SJCRH30 (cell line): ENCODE measurements at regions not wholly inside any gene's neighbourhood (a gene's known extent, or its start where the extent isn't known, plus 50 kb on each side); places are given as distances from the start of the nearest gene placed in this dataset.

ENCODE experiments used
- DNase-seq, 2 experiments: peaks; one replicate each; pipeline ENCODE4 v3.0.0-alpha.2; 2015 to 2020
- H3K27ac ChIP-seq: fragments of 250-450 bp; sonication (Bioruptor Pico); 2 replicates; pipeline ENCODE4 v1.5.1; 2020; ENCODE audit warnings: mild to moderate bottlenecking, moderate library complexity
- H3K27me3 ChIP-seq: fragments of 250-450 bp; sonication (Bioruptor Pico); 2 replicates; pipeline ENCODE4 v1.5.1; 2020; ENCODE audit warnings: mild to moderate bottlenecking, moderate library complexity
- H3K36me3 ChIP-seq: fragments of 250-450 bp; sonication (Bioruptor Pico); 2 replicates; pipeline ENCODE4 v1.5.1; 2020; ENCODE audit warnings: mild to moderate bottlenecking, moderate library complexity
- H3K4me1 ChIP-seq: fragments of 250-450 bp; sonication (Bioruptor Pico); 2 replicates; pipeline ENCODE4 v1.5.1; 2020; ENCODE audit warnings: mild to moderate bottlenecking, moderate library complexity
- H3K4me3 ChIP-seq: fragments of 250-450 bp; sonication (Bioruptor Pico); 2 replicates; pipeline ENCODE4 v1.5.1; 2020; ENCODE audit warnings: mild to moderate bottlenecking, moderate library complexity
- H3K9me3 ChIP-seq: fragments of 250-450 bp; sonication (Bioruptor Pico); replicated peaks from 2 replicates; pipeline ENCODE4 v1.5.1; 2020; ENCODE audit warnings: mild to moderate bottlenecking, moderate library complexity

- no peak for DNase-seq
- no peaks in the 10 kb centered on the region for H3K9me3 ChIP-seq
- no peaks in the 10 kb centered on the region for H3K36me3 ChIP-seq
- H3K4me1 ChIP-seq = no peaks in the 10 kb centered on the region
- H3K27me3 ChIP-seq = no peaks in the 10 kb centered on the region
- no peak overlapping the region for H3K4me3 ChIP-seq
- H3K27ac ChIP-seq = no peak overlapping the region
Measured at GRCh38 chrX:39928704-39929378, 168.9 kb downstream of the BCOR start.

GRCh38 chrX:39929379-39930025, 168.3 kb downstream of the BCOR start:
- no peaks in the 10 kb centered on the region for H3K36me3 ChIP-seq
- H3K4me1 ChIP-seq = no peaks in the 10 kb centered on the region

DNA sequence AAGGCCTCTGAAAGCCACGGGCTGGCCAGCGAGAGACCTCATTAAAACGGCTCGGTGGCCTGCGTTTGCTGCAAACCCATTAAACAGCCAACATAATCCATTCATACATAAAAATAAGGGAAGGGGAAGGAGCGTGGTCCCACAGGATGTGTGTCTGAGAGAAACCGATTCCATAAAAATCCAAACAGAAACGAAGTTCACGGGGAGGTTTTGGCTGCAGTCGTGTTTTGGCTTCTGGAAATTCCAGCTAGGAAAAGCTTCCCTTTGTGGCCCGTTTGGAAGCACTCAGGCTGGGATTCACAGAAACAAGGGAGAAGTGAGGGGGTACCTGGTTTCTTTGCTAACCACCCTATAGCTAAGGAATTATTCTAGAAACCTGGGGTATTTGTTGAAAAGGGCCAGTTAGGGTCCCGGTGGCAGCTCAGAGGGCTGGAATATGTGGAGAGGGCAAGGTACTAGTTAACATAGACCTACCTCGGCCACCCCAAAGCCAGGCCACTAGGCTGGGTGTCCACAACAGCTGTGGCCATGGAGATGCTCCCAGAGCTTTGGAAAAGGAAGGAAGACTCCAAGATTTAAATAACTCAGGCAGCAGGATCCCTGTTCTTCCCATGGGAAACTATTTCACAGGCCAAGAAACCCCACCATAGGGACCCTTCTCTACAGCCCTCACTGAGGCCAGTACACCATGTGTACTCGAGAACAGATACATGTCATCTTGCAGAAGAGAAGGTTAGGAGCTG, 166.8 kb downstream of the BCOR start:
- Histone ChIP-seq H3K27ac (no peak overlapping the region), H3K4me1 (no peaks in the 10 kb centered on the region)
- DNase-seq = no peak

More at GRCh38 chrX:39929379-39930025, 168.3 kb downstream of the BCOR start:
- Histone ChIP-seq H3K4me3 (no peak overlapping the region), H3K9me3 (no peaks in the 10 kb centered on the region), H3K27ac (no peak overlapping the region), H3K27me3 (no peaks in the 10 kb centered on the region)
- DNase-seq = no peak

DNA sequence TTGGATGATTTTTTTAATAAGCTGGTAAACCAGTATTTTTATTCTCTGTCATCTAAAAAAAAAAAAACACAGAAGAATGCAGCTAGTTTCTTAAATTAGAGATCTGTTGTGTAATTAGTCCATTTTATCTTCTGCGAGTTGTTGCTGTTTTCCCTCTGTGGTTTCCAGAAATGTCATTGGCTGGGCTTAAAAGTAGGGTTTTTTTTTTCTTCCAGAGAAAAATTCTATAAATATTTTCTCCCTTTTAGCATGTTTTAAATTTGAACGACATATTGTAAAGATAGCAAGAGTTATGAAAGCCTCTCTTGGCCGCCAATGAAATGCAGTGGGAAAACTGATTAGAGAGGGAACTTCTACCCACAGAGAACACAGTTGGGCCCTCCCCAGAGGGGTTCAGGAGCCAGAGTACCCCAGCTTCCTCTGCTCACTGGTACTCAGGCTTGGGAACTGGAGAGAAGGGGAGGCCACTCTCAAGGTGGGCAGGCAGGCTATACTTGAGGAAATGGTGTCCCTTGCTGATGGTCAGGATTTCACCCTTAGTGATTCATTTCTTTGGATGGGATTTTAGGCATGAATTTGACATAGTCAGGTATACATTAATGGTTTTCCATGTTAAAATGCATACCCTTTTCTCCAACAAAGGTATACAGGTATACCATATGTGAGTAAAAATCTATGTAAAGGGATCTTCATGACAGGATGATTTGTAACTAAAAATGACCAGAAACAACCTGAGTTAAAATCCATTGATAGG, 166.1 kb downstream of the BCOR start:
- H3K27ac ChIP-seq = no peak overlapping the region
- H3K27me3 ChIP-seq = no peaks in the 10 kb centered on the region
- H3K36me3 ChIP-seq = no peaks in the 10 kb centered on the region
- H3K9me3 ChIP-seq = no peaks in the 10 kb centered on the region
- no peak for DNase-seq
- H3K4me3 ChIP-seq = no peak overlapping the region
- no peaks in the 10 kb centered on the region for H3K4me1 ChIP-seq

More for the DNA sequence above, 166.8 kb downstream of the BCOR start:
- no peak overlapping the region for H3K4me3 ChIP-seq
- H3K36me3 ChIP-seq = no peaks in the 10 kb centered on the region
- no peaks in the 10 kb centered on the region for H3K27me3 ChIP-seq
- no peaks in the 10 kb centered on the region for H3K9me3 ChIP-seq

DNA sequence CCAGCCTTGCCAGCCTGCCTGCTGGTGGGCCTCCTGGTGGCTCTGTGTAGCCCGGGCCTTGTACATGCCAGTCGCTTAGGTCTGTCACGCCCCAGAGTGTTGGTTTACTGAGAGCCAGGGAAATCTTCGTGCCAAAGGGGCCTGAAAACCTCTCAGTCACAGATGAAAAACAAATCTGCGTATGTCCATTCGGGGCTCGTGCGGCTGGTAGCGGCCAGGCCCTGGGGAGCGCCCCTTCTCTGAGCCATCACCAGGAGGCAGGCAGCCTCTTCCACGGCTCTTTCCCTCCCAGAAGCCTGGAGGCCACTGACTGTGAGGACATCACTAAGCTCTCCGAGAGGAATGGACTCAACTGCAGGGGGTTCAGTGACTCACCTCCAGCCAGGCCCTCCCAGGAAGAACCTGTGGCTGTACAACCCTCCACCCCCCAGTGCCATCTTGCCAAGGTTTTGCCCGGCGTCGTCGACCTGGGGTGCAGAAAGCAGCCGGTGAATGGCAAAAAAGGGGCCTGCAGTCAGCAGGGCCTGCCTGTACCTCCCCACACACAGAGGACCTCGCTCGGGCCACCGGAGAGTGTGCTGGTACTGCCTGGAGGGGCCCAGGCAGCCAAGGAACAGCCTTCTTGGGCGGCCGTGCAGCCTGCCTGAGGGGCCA, 162.2 kb downstream of the BCOR start:
- DNase-seq = no peak
- Histone ChIP-seq H3K9me3 (no peaks in the 10 kb centered on the region), H3K4me1 (no peaks in the 10 kb centered on the region), H3K4me3 (no peak overlapping the region), H3K27me3 (no peaks in the 10 kb centered on the region), H3K36me3 (no peaks in the 10 kb centered on the region), H3K27ac (no peak overlapping the region)

- Histone ChIP-seq H3K36me3 (no peaks in the 10 kb centered on the region), H3K4me1 (peaks cover 8% of the 10 kb centered on the region; the same call in 1 of the 2 replicates), H3K4me3 (no peak overlapping the region), H3K27ac (no peak overlapping the region), H3K9me3 (no peaks in the 10 kb centered on the region), H3K27me3 (no peaks in the 10 kb centered on the region)
- DNase-seq = no peak
Measured at GRCh38 chrX:39936886-39937770, 160.6 kb downstream of the BCOR start.

- no peaks in the 10 kb centered on the region for H3K36me3 ChIP-seq
- no peak for DNase-seq
- no peak overlapping the region for H3K4me3 ChIP-seq
- H3K9me3 ChIP-seq = no peaks in the 10 kb centered on the region
- peaks cover 8% of the 10 kb centered on the region; the same call in 1 of the 2 replicates for H3K4me1 ChIP-seq
- H3K27ac ChIP-seq = no peak overlapping the region
- H3K27me3 ChIP-seq = no peaks in the 10 kb centered on the region
Measured at GRCh38 chrX:39938466-39938865, 159.3 kb downstream of the BCOR start.

DNA sequence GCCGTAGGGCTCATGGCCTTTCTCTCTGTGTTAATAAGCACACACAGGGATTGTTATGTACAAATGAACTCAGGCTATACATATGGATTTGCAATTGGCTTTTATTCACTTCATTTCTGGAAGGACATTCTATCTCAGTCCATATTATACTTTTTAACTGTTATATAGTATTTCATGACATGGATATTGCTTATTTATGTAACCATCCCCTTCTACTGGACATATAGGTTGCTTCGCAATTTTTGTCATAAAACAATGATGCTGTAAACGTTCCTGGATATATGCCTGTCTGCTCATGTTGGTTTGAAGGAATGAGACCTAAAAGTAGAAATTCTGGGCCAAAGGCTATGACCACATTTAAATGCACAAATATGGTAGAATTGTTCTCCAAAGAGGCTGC, 158.1 kb downstream of the BCOR start:
- Histone ChIP-seq H3K27ac (no peak overlapping the region), H3K27me3 (no peaks in the 10 kb centered on the region), H3K4me1 (peaks cover 8% of the 10 kb centered on the region; the same call in 1 of the 2 replicates), H3K9me3 (no peaks in the 10 kb centered on the region), H3K4me3 (no peak overlapping the region), H3K36me3 (no peaks in the 10 kb centered on the region)
- no peak for DNase-seq

DNA sequence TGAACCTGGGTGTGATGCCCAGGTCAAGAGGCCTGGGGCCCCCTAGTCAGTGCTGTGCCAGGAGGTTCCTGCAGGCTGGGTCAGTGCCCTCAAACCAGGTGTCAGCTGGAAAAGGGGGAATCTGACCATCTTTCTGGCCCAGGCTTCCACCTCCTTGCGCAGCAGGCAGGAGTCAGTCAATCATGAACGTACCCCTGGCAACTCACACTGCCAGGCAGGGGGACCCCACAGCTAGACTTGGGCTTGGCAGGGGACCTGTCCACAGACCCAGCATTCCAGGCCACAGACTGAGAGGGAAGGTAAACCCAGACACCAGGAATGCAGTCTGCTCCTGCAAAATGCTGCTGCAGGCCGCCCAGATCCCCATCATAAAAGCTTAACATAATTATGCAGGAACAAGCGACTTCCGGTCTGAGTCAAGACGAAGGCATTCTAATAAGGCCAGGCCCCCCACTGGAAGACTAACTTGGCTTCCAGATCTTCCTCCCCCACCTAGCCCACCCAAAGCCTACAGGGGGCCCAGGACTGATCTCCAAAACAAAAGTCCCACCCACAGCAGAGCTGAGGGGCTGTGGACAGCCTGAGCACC, 156.3 kb downstream of the BCOR start:
- H3K36me3 ChIP-seq = no peaks in the 10 kb centered on the region
- no peak overlapping the region for H3K4me3 ChIP-seq
- H3K27ac ChIP-seq = peak overlapping the region; percentile 36; the same call in 1 of the 2 replicates
- no peaks in the 10 kb centered on the region for H3K9me3 ChIP-seq
- H3K27me3 ChIP-seq = no peaks in the 10 kb centered on the region
- H3K4me1 ChIP-seq = peaks cover 8% of the 10 kb centered on the region; the same call in 1 of the 2 replicates
- peak; percentile 22 to 26 for DNase-seq

- peaks cover 14% of the 10 kb centered on the region for H3K4me1 ChIP-seq
- H3K27me3 ChIP-seq = no peaks in the 10 kb centered on the region
- H3K27ac ChIP-seq = no peak overlapping the region
- no peaks in the 10 kb centered on the region for H3K9me3 ChIP-seq
- H3K36me3 ChIP-seq = no peaks in the 10 kb centered on the region
- H3K4me3 ChIP-seq = no peak overlapping the region
- DNase-seq = no peak
Measured at GRCh38 chrX:39944416-39944815, 153.3 kb downstream of the BCOR start.

GRCh38 chrX:39945709-39946108, 152.0 kb downstream of the BCOR start:
- Histone ChIP-seq H3K9me3 (no peaks in the 10 kb centered on the region), H3K4me3 (no peak overlapping the region), H3K27ac (no peak overlapping the region), H3K27me3 (no peaks in the 10 kb centered on the region), H3K36me3 (no peaks in the 10 kb centered on the region), H3K4me1 (peaks cover 14% of the 10 kb centered on the region)
- DNase-seq = no peak

- DNase-seq = peak; percentile 64 to 71
- Histone ChIP-seq H3K4me1 (peaks cover 8% of the 10 kb centered on the region), H3K27me3 (no peaks in the 10 kb centered on the region), H3K4me3 (no peak overlapping the region), H3K27ac (peak overlapping the region; percentile 31), H3K36me3 (no peaks in the 10 kb centered on the region), H3K9me3 (no peaks in the 10 kb centered on the region)
Measured at GRCh38 chrX:39946822-39947221, 150.9 kb downstream of the BCOR start.

- Histone ChIP-seq H3K4me3 (no peak overlapping the region), H3K27me3 (no peaks in the 10 kb centered on the region), H3K9me3 (no peaks in the 10 kb centered on the region), H3K27ac (no peak overlapping the region), H3K36me3 (no peaks in the 10 kb centered on the region), H3K4me1 (peaks cover 15% of the 10 kb centered on the region)
- DNase-seq = no peak
Measured at GRCh38 chrX:39948582-39948981, 149.2 kb downstream of the BCOR start.
